Gastroesophageal sphincter (tissue), 4 donors: ENCODE measurements at regions not wholly inside any gene's neighbourhood (a gene's known extent, or its start where the extent isn't known, plus 50 kb on each side); places are given as distances from the start of the nearest gene placed in this dataset.
A peak's percentile ranks its signal among the peaks of the same experiment; 100 is the strongest.

Experiments used
- ATAC-seq: fragments of 150-250 bp; one replicate; pipeline ENCODE4 v1.9.1; 2016; ENCODE audit warnings: mild to moderate bottlenecking, moderate library complexity
- H3K27ac ChIP-seq, 4 donors: fragments of 200-600 bp; sonication (generic) in 3 of 4; 1 replicate in 3 of 4; 2 replicates in 1 of 4; pipeline ENCODE4 v1.5.1; 2016 to 2019
- H3K27me3 ChIP-seq: fragments of 200-600 bp; sonication (generic); one replicate; pipeline ENCODE4 v1.5.1; 2019
- H3K36me3 ChIP-seq, 2 donors: fragments of 200-600 bp; sonication (generic); one replicate each; pipeline ENCODE4 v1.5.1; 2019; ENCODE audit warnings: control low read depth in 1 of 2
- H3K4me1 ChIP-seq, 3 donors: fragments of 200-600 bp; sonication (generic); 1 replicate in 2 of 3; 2 replicates in 1 of 3; pipeline ENCODE4 v1.5.1; 2016 to 2019; ENCODE audit warnings: control low read depth in 2 of 3
- H3K4me3 ChIP-seq, 2 donors: fragments of 200-600 bp; sonication (generic); one replicate each; pipeline ENCODE4 v1.5.1; 2019; ENCODE audit warnings: mild to moderate bottlenecking in 1 of 2, moderate library complexity in 1 of 2
- H3K9me3 ChIP-seq, 3 donors: fragments of 200-600 bp; sonication (generic); one replicate each; pipeline ENCODE4 v1.5.1; 2017 to 2019; ENCODE audit warnings: control low read depth in 2 of 3
- CTCF ChIP-seq, 4 experiments: fragments of 200-600 bp in 2 of 4; fragments of 450-650 bp in 2 of 4; sonication (generic) in 1 of 4; IDR thresholded peaks; one replicate each; pipeline ENCODE4 v1.5.1; 2017 to 2019; ENCODE audit warnings: antibody characterized with exemption in 4 of 4, mild to moderate bottlenecking in 2 of 4, moderate library complexity in 2 of 4
- EP300 ChIP-seq: sonication (generic); formaldehyde crosslinking; IDR thresholded peaks from one replicate; pipeline ENCODE4 v1.6.1; 2017; ENCODE audit warnings: antibody characterized with exemption, mild to moderate bottlenecking
- POLR2A ChIP-seq, 2 donors: fragments of 450-650 bp; IDR thresholded peaks; one replicate each; pipeline ENCODE4 v1.6.1; 2017; ENCODE audit warnings: antibody characterized with exemption in 2 of 2, mild to moderate bottlenecking in 2 of 2, moderate library complexity in 1 of 2
- POLR2AphosphoS5 ChIP-seq: sonication (generic); formaldehyde crosslinking; IDR thresholded peaks from one replicate; pipeline ENCODE4 v1.6.1; 2017; ENCODE audit warnings: antibody characterized with exemption
- WGBS, 2 donors: methylation state at CpG; one replicate each; pipeline ENCODE4 v1.1.5; 2018; ENCODE audit warnings: low coverage in 1 of 2; 5-methylcytosine and 5-hydroxymethylcytosine counted together

- 81 to 88% methylated on average over 9 of the region's 9 CpGs for WGBS, 2 donors
- no peak for TF ChIP-seq POLR2AphosphoS5
- Histone ChIP-seq H3K4me3 (no peak overlapping the region), H3K9me3 (no peaks in the 10 kb centered on the region), H3K4me1 (no peaks in the 10 kb centered on the region), H3K27ac (no peak overlapping the region), H3K36me3 (no peaks in the 10 kb centered on the region), H3K27me3 (peaks cover 7% of the 10 kb centered on the region)
- ATAC-seq, result no peak
These were observed 385.5 kb upstream of the HNRNPA3 start for GRCh38 chr2:176826984-176827668.

GRCh38 chr2:176830362-176830761 is 382.2 kb upstream of the HNRNPA3 start:
- no peak overlapping the region for H3K27ac ChIP-seq
- no peak overlapping the region for H3K4me3 ChIP-seq
- no peaks in the 10 kb centered on the region for H3K9me3 ChIP-seq
- H3K27me3 ChIP-seq, result peaks cover 5% of the 10 kb centered on the region
- TF ChIP-seq CTCF (IDR thresholded peaks at IDR 0.05) (no peak), POLR2A (IDR thresholded peaks at IDR 0.05) (no peak), EP300 (no peak), POLR2AphosphoS5 (no peak)
- WGBS, 2 donors, result 42% methylated on average over 3 of the region's 3 CpGs; no CpG with 5 or more reads in 1 of the 2 donors
- H3K36me3 ChIP-seq, result no peaks in the 10 kb centered on the region
- no peak for ATAC-seq
- H3K4me1 ChIP-seq, result no peaks in the 10 kb centered on the region

GRCh38 chr2:176832086-176832485 is 380.5 kb upstream of the HNRNPA3 start:
- TF ChIP-seq CTCF (IDR thresholded peaks at IDR 0.05) (no peak), POLR2A (IDR thresholded peaks at IDR 0.05) (no peak), POLR2AphosphoS5 (no peak), EP300 (no peak)
- H3K36me3 ChIP-seq, result no peaks in the 10 kb centered on the region
- H3K27me3 ChIP-seq, result peaks cover 12% of the 10 kb centered on the region
- no peak overlapping the region for H3K27ac ChIP-seq
- no peaks in the 10 kb centered on the region for H3K9me3 ChIP-seq
- no peak overlapping the region for H3K4me3 ChIP-seq
- no peaks in the 10 kb centered on the region for H3K4me1 ChIP-seq
- ATAC-seq, result peak; percentile 58
- WGBS, 2 donors, result 55 to 60% methylated on average over 2 to 4 of the region's 6 CpGs

- no peak for ATAC-seq
- H3K4me1 ChIP-seq, result no peaks in the 10 kb centered on the region
- no peak for TF ChIP-seq POLR2AphosphoS5
- no peak for TF ChIP-seq POLR2A (IDR thresholded peaks at IDR 0.05)
- TF ChIP-seq EP300, result no peak
- no peak for TF ChIP-seq CTCF (IDR thresholded peaks at IDR 0.05)
- no peak overlapping the region for H3K4me3 ChIP-seq
- no peaks in the 10 kb centered on the region for H3K9me3 ChIP-seq
- no peak overlapping the region for H3K27ac ChIP-seq
- no peaks in the 10 kb centered on the region for H3K36me3 ChIP-seq
- H3K27me3 ChIP-seq, result peaks cover 12% of the 10 kb centered on the region
These were observed 378.9 kb upstream of the HNRNPA3 start for GRCh38 chr2:176833671-176834070.

GRCh38 chr2:176834226-176834625 is 378.4 kb upstream of the HNRNPA3 start:
- ATAC-seq, result no peak
- Histone ChIP-seq H3K9me3 (no peaks in the 10 kb centered on the region), H3K4me1 (no peaks in the 10 kb centered on the region), H3K36me3 (no peaks in the 10 kb centered on the region), H3K4me3 (no peak overlapping the region), H3K27ac (no peak overlapping the region), H3K27me3 (peaks cover 12% of the 10 kb centered on the region)
- 54 to 100% methylated on average over 1 to 3 of the region's 3 CpGs for WGBS, 2 donors
- TF ChIP-seq CTCF (IDR thresholded peaks at IDR 0.05), result no peak
- TF ChIP-seq POLR2A (IDR thresholded peaks at IDR 0.05), result no peak
- no peak for TF ChIP-seq POLR2AphosphoS5
- no peak for TF ChIP-seq EP300
